ENCODE measurements at regions not wholly inside any gene's neighbourhood (a gene's known extent, or its start where the extent isn't known, plus 50 kb on each side); places are given as distances from the start of the nearest gene placed in this dataset.

- TF ChIP-seq, protein P1, sequence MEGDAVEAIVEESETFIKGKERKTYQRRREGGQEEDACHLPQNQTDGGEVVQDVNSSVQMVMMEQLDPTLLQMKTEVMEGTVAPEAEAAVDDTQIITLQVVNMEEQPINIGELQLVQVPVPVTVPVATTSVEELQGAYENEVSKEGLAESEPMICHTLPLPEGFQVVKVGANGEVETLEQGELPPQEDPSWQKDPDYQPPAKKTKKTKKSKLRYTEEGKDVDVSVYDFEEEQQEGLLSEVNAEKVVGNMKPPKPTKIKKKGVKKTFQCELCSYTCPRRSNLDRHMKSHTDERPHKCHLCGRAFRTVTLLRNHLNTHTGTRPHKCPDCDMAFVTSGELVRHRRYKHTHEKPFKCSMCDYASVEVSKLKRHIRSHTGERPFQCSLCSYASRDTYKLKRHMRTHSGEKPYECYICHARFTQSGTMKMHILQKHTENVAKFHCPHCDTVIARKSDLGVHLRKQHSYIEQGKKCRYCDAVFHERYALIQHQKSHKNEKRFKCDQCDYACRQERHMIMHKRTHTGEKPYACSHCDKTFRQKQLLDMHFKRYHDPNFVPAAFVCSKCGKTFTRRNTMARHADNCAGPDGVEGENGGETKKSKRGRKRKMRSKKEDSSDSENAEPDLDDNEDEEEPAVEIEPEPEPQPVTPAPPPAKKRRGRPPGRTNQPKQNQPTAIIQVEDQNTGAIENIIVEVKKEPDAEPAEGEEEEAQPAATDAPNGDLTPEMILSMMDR (conservative IDR thresholded peaks at IDR 0.05 in 1 of 2, IDR thresholded peaks at IDR 0.05 in 1 of 2; ENCODE audit: low read depth in 1 of 2, low read length in 2 of 2) = no peak
- no peak for TF ChIP-seq EZH2 (IDR thresholded peaks at IDR 0.05; ENCODE audit: low read length, missing control alignments)
Measured at GRCh38 chr1:4853904-4854303, 199.5 kb downstream of the AJAP1 start.

All from fibroblast of lung (primary cell).